Gastroesophageal sphincter (tissue), 4 donors: ENCODE measurements at regions not wholly inside any gene's neighbourhood (a gene's known extent, or its start where the extent isn't known, plus 50 kb on each side); places are given as distances from the start of the nearest gene placed in this dataset.

Source experiments
- ATAC-seq: fragments of 150-250 bp; one replicate; pipeline ENCODE4 v1.9.1; 2016; ENCODE audit warnings: mild to moderate bottlenecking, moderate library complexity
- H3K27ac ChIP-seq, 4 donors: fragments of 200-600 bp; sonication (generic) in 3 of 4; 1 replicate in 3 of 4; 2 replicates in 1 of 4; pipeline ENCODE4 v1.5.1; 2016 to 2019
- H3K27me3 ChIP-seq: fragments of 200-600 bp; sonication (generic); one replicate; pipeline ENCODE4 v1.5.1; 2019
- H3K36me3 ChIP-seq, 2 donors: fragments of 200-600 bp; sonication (generic); one replicate each; pipeline ENCODE4 v1.5.1; 2019; ENCODE audit warnings: control low read depth in 1 of 2
- H3K4me1 ChIP-seq, 3 donors: fragments of 200-600 bp; sonication (generic); 1 replicate in 2 of 3; 2 replicates in 1 of 3; pipeline ENCODE4 v1.5.1; 2016 to 2019; ENCODE audit warnings: control low read depth in 2 of 3
- H3K4me3 ChIP-seq, 2 donors: fragments of 200-600 bp; sonication (generic); one replicate each; pipeline ENCODE4 v1.5.1; 2019; ENCODE audit warnings: mild to moderate bottlenecking in 1 of 2, moderate library complexity in 1 of 2
- H3K9me3 ChIP-seq, 3 donors: fragments of 200-600 bp; sonication (generic); one replicate each; pipeline ENCODE4 v1.5.1; 2017 to 2019; ENCODE audit warnings: control low read depth in 2 of 3
- CTCF ChIP-seq, 4 experiments: fragments of 200-600 bp in 2 of 4; fragments of 450-650 bp in 2 of 4; sonication (generic) in 1 of 4; IDR thresholded peaks; one replicate each; pipeline ENCODE4 v1.5.1; 2017 to 2019; ENCODE audit warnings: antibody characterized with exemption in 4 of 4, mild to moderate bottlenecking in 2 of 4, moderate library complexity in 2 of 4
- EP300 ChIP-seq: sonication (generic); formaldehyde crosslinking; IDR thresholded peaks from one replicate; pipeline ENCODE4 v1.6.1; 2017; ENCODE audit warnings: antibody characterized with exemption, mild to moderate bottlenecking
- POLR2A ChIP-seq, 2 donors: fragments of 450-650 bp; IDR thresholded peaks; one replicate each; pipeline ENCODE4 v1.6.1; 2017; ENCODE audit warnings: antibody characterized with exemption in 2 of 2, mild to moderate bottlenecking in 2 of 2, moderate library complexity in 1 of 2
- POLR2AphosphoS5 ChIP-seq: sonication (generic); formaldehyde crosslinking; IDR thresholded peaks from one replicate; pipeline ENCODE4 v1.6.1; 2017; ENCODE audit warnings: antibody characterized with exemption
- WGBS, 2 donors: methylation state at CpG; one replicate each; pipeline ENCODE4 v1.1.5; 2018; ENCODE audit warnings: low coverage in 1 of 2; 5-methylcytosine and 5-hydroxymethylcytosine counted together

- no peak for ATAC-seq
Observed at GRCh38 chr17:12584727-12585126, 81.0 kb upstream of the MYOCD start.

GRCh38 chr17:12588531-12588930 lies 77.2 kb upstream of the MYOCD start:
- no peak overlapping the region for H3K27ac ChIP-seq
- TF ChIP-seq CTCF (IDR thresholded peaks at IDR 0.05): no peak
- TF ChIP-seq EP300: no peak
- TF ChIP-seq POLR2AphosphoS5: no peak
- H3K4me3 ChIP-seq: no peak overlapping the region
- no peaks in the 10 kb centered on the region for H3K9me3 ChIP-seq
- 97% methylated on average over 5 of the region's 5 CpGs; no CpG with 5 or more reads in 1 of the 2 donors for WGBS, 2 donors
- no peak for ATAC-seq
- H3K36me3 ChIP-seq: no peaks in the 10 kb centered on the region
- H3K27me3 ChIP-seq: no peaks in the 10 kb centered on the region
- H3K4me1 ChIP-seq: no peaks in the 10 kb centered on the region

More at GRCh38 chr17:12584727-12585126, 81.0 kb upstream of the MYOCD start:
- H3K9me3 ChIP-seq: no peaks in the 10 kb centered on the region
- H3K4me1 ChIP-seq: peaks cover 0 to 11% (median 0%) of the 10 kb centered on the region in 3 donors
- H3K27me3 ChIP-seq: no peaks in the 10 kb centered on the region
- WGBS, 2 donors: 60 to 94% methylated on average over 1 to 7 of the region's 7 CpGs
- no peaks in the 10 kb centered on the region for H3K36me3 ChIP-seq
- no peak for TF ChIP-seq POLR2AphosphoS5
- no peak for TF ChIP-seq CTCF (IDR thresholded peaks at IDR 0.05)
- TF ChIP-seq POLR2A (IDR thresholded peaks at IDR 0.05): no peak
- TF ChIP-seq EP300: no peak
- H3K27ac ChIP-seq: no peak overlapping the region
- no peak overlapping the region for H3K4me3 ChIP-seq

GRCh38 chr17:12590417-12590816 lies 75.3 kb upstream of the MYOCD start:
- Histone ChIP-seq H3K9me3 (no peaks in the 10 kb centered on the region), H3K4me1 (no peaks in the 10 kb centered on the region), H3K27ac (no peak overlapping the region), H3K36me3 (no peaks in the 10 kb centered on the region), H3K27me3 (no peaks in the 10 kb centered on the region), H3K4me3 (no peak overlapping the region)
- TF ChIP-seq POLR2AphosphoS5 (no peak), POLR2A (IDR thresholded peaks at IDR 0.05) (no peak), EP300 (no peak), CTCF (IDR thresholded peaks at IDR 0.05) (no peak)
- WGBS, 2 donors: 92 to 95% methylated on average over 9 to 10 of the region's 10 CpGs
- no peak for ATAC-seq

- no peak for TF ChIP-seq POLR2A (IDR thresholded peaks at IDR 0.05)
- no peak for TF ChIP-seq POLR2AphosphoS5
- no peak for TF ChIP-seq CTCF (IDR thresholded peaks at IDR 0.05)
- no peak for TF ChIP-seq EP300
- no peak overlapping the region for H3K27ac ChIP-seq
- H3K9me3 ChIP-seq: no peaks in the 10 kb centered on the region
- H3K36me3 ChIP-seq: no peaks in the 10 kb centered on the region
- H3K4me1 ChIP-seq: no peaks in the 10 kb centered on the region
- no peak for ATAC-seq
- no peak overlapping the region for H3K4me3 ChIP-seq
- WGBS, 2 donors: 72 to 77% methylated on average over 7 of the region's 7 CpGs
- no peaks in the 10 kb centered on the region for H3K27me3 ChIP-seq
Observed at GRCh38 chr17:12591021-12591735, 74.5 kb upstream of the MYOCD start.

- WGBS, 2 donors: 81 to 100% methylated on average over 1 to 3 of the region's 3 CpGs
Observed at GRCh38 chr17:12592941-12593340, 72.7 kb upstream of the MYOCD start.

More at GRCh38 chr17:12592941-12593340, 72.7 kb upstream of the MYOCD start:
- H3K9me3 ChIP-seq: no peaks in the 10 kb centered on the region
- H3K27me3 ChIP-seq: no peaks in the 10 kb centered on the region
- H3K27ac ChIP-seq: no peak overlapping the region
- H3K4me3 ChIP-seq: no peak overlapping the region
- TF ChIP-seq POLR2AphosphoS5: no peak
- TF ChIP-seq CTCF (IDR thresholded peaks at IDR 0.05): no peak
- no peak for TF ChIP-seq EP300
- no peak for TF ChIP-seq POLR2A (IDR thresholded peaks at IDR 0.05)
- H3K4me1 ChIP-seq: no peaks in the 10 kb centered on the region
- H3K36me3 ChIP-seq: no peaks in the 10 kb centered on the region
- no peak for ATAC-seq
